Caco-2 (cell line): ENCODE measurements at regions not wholly inside any gene's neighbourhood (a gene's known extent, or its start where the extent isn't known, plus 50 kb on each side); places are given as distances from the start of the nearest gene placed in this dataset.

ENCODE experiments used
- BruUV-seq: library from RNA; stranded (reverse); fragments of 400-500 nt; replicated peaks from 2 replicates; lab custom pipeline; 2021; lab: Mats Ljungman, UMichigan
- CTCF ChIA-PET: fragments of 300-600 bp; sonication (Branson Sonifier 250); formaldehyde crosslinking; loops from one replicate; lab custom pipeline; 2022; ENCODE audit warnings: antibody characterized with exemption; lab: Charles Lee
- POLR2A ChIA-PET: fragments of 300-600 bp; sonication (Branson Sonifier 250); formaldehyde crosslinking; loops from one replicate; lab custom pipeline; 2022; ENCODE audit warnings: antibody characterized with exemption; lab: Charles Lee
- DNase-seq, 2 experiments: peaks; one replicate each; pipeline versions ENCODE4 v3.0.0 to v3.0.0-alpha.2; 2020 to 2022
- H3K27me3 ChIP-seq: replicated peaks from 2 replicates; pipeline ENCODE4 v1.6.0; 2011; ENCODE audit warnings: low read length; ENCODE audit not compliant: control insufficient read depth, insufficient read depth
- H3K36me3 ChIP-seq: 2 replicates; pipeline ENCODE4 v1.5.1; 2011; ENCODE audit warnings: low read length; ENCODE audit not compliant: control insufficient read depth, insufficient read depth
- H3K4me1 ChIP-seq: fragments of 250-450 bp; sonication (Bioruptor Pico); 2 replicates; pipeline ENCODE4 v1.5.1; 2020; ENCODE audit warnings: mild to moderate bottlenecking
- H3K4me3 ChIP-seq: 2 replicates; pipeline ENCODE4 v1.5.1; 2011; ENCODE audit warnings: low read depth, mild to moderate bottlenecking, control low read depth, low read length
- H3K9me3 ChIP-seq: fragments of 250-450 bp; sonication (Bioruptor Pico); 2 replicates; pipeline ENCODE4 v1.5.1; 2020; ENCODE audit warnings: mild to moderate bottlenecking, moderate library complexity
- H3K27ac Mint-ChIP-seq: one replicate; pipeline ENCODE4 v1.8.0; 2022; ENCODE audit warnings: mixed read lengths; ENCODE audit not compliant: unreplicated experiment
- H3K27me3 Mint-ChIP-seq: one replicate; pipeline ENCODE4 v1.8.0; 2022; ENCODE audit warnings: mixed read lengths; ENCODE audit not compliant: insufficient read depth, unreplicated experiment
- H3K36me3 Mint-ChIP-seq: one replicate; pipeline ENCODE4 v1.8.0; 2022; ENCODE audit warnings: mild to moderate bottlenecking, mixed read lengths; ENCODE audit not compliant: insufficient read depth, unreplicated experiment
- H3K4me1 Mint-ChIP-seq: one replicate; pipeline ENCODE4 v1.8.0; 2022; ENCODE audit warnings: low read depth, mixed read lengths; ENCODE audit not compliant: unreplicated experiment
- H3K4me3 Mint-ChIP-seq: one replicate; pipeline ENCODE4 v1.8.0; 2022; ENCODE audit warnings: mild to moderate bottlenecking, moderate library complexity, mixed read lengths; ENCODE audit not compliant: unreplicated experiment
- H3K9me3 Mint-ChIP-seq: one replicate; pipeline ENCODE4 v1.8.0; 2022; ENCODE audit warnings: mixed read lengths; ENCODE audit not compliant: unreplicated experiment
- CTCF ChIP-seq, 2 experiments: fragments of 200-600 bp in 1 of 2; IDR thresholded peaks; 1 replicate in 1 of 2; 2 replicates in 1 of 2; pipeline versions ENCODE4 v1.5.1 to v1.8.0; 2011 to 2022; ENCODE audit warnings: antibody characterized with exemption in 1 of 2, control low read depth in 1 of 2, inconsistent platforms in 1 of 2, low read depth in 1 of 2, low read length in 1 of 2, mild to moderate bottlenecking in 1 of 2, moderate library complexity in 1 of 2; ENCODE audit not compliant: insufficient read depth in 1 of 2, severe bottlenecking in 1 of 2, unreplicated experiment in 1 of 2
- intact Hi-C: fragments of 100-400 bp; cut with micrococcal nuclease; formaldehyde crosslinking; loops from one replicate; pipeline ENCODE4 v1.10.0; 2022; ENCODE audit not compliant: unreplicated experiment

- Mint-ChIP-seq H3K36me3 (no peaks in the 10 kb centered on the region), H3K9me3 (no peaks in the 10 kb centered on the region), H3K4me1 (no peaks in the 10 kb centered on the region), H3K4me3 (no peak overlapping the region), H3K27ac (no peak overlapping the region), H3K27me3 (no peaks in the 10 kb centered on the region)
- H3K4me1 ChIP-seq, result no peaks in the 10 kb centered on the region
- H3K27me3 ChIP-seq, result no peaks in the 10 kb centered on the region
- H3K36me3 ChIP-seq, result no peaks in the 10 kb centered on the region
- ChIA-PET CTCF (no interaction called here), POLR2A (no interaction called here)
- intact Hi-C loops, result no loop called here
- H3K4me3 ChIP-seq, result no peak overlapping the region
- no peak for DNase-seq
- no peak for TF ChIP-seq CTCF (IDR thresholded peaks at IDR 0.05; ENCODE audit: insufficient read depth in 1 of 2, low read depth in 1 of 2, low read length in 1 of 2, severe bottlenecking in 1 of 2, unreplicated experiment in 1 of 2)
- BruUV-seq, result no TSS peak
- H3K9me3 ChIP-seq, result no peaks in the 10 kb centered on the region
Measured at GRCh38 chr4:62471021-62471420, 1270.9 kb downstream of the ADGRL3 start.

GRCh38 chr4:62470421-62470983 lies 1270.4 kb downstream of the ADGRL3 start:
- Histone ChIP-seq H3K9me3 (no peaks in the 10 kb centered on the region), H3K4me3 (no peak overlapping the region), H3K27me3 (no peaks in the 10 kb centered on the region), H3K4me1 (no peaks in the 10 kb centered on the region), H3K36me3 (no peaks in the 10 kb centered on the region)
- POLR2A ChIA-PET, result no interaction called here
- DNase-seq, result no peak
- H3K27ac Mint-ChIP-seq, result no peak overlapping the region
- no peak for TF ChIP-seq CTCF (IDR thresholded peaks at IDR 0.05; ENCODE audit: insufficient read depth in 1 of 2, low read depth in 1 of 2, low read length in 1 of 2, severe bottlenecking in 1 of 2, unreplicated experiment in 1 of 2)
- no TSS peak for BruUV-seq
- H3K36me3 Mint-ChIP-seq, result no peaks in the 10 kb centered on the region
- no peaks in the 10 kb centered on the region for H3K27me3 Mint-ChIP-seq
- intact Hi-C loops, result no loop called here
- no peak overlapping the region for H3K4me3 Mint-ChIP-seq
- H3K9me3 Mint-ChIP-seq, result no peaks in the 10 kb centered on the region
- CTCF ChIA-PET, result no interaction called here
- H3K4me1 Mint-ChIP-seq, result no peaks in the 10 kb centered on the region

- Histone ChIP-seq H3K4me1 (no peaks in the 10 kb centered on the region), H3K27me3 (no peaks in the 10 kb centered on the region), H3K9me3 (no peaks in the 10 kb centered on the region), H3K36me3 (no peaks in the 10 kb centered on the region), H3K4me3 (no peak overlapping the region)
- H3K27ac Mint-ChIP-seq, result no peak overlapping the region
- no peak for DNase-seq
- no peak overlapping the region for H3K4me3 Mint-ChIP-seq
- ChIA-PET POLR2A (no interaction called here), CTCF (no interaction called here)
- no peaks in the 10 kb centered on the region for H3K36me3 Mint-ChIP-seq
- no peak for TF ChIP-seq CTCF (IDR thresholded peaks at IDR 0.05; ENCODE audit: insufficient read depth in 1 of 2, low read depth in 1 of 2, low read length in 1 of 2, severe bottlenecking in 1 of 2, unreplicated experiment in 1 of 2)
- H3K9me3 Mint-ChIP-seq, result no peaks in the 10 kb centered on the region
- BruUV-seq, result no TSS peak
- intact Hi-C loops, result no loop called here
- no peaks in the 10 kb centered on the region for H3K4me1 Mint-ChIP-seq
- H3K27me3 Mint-ChIP-seq, result no peaks in the 10 kb centered on the region
Measured at GRCh38 chr4:62470020-62470419, 1269.9 kb downstream of the ADGRL3 start.
